Sigmoid colon (tissue), 4 donors: ENCODE measurements at regions not wholly inside any gene's neighbourhood (a gene's known extent, or its start where the extent isn't known, plus 50 kb on each side); places are given as distances from the start of the nearest gene placed in this dataset.

Source experiments
- CTCF ChIP-seq, 4 experiments: fragments of 450-650 bp in 3 of 4; fragments of 200-600 bp in 1 of 4; IDR thresholded peaks; one replicate each; pipeline ENCODE4 v1.5.1; 2016 to 2019; ENCODE audit warnings: antibody characterized with exemption in 4 of 4, mild to moderate bottlenecking in 3 of 4, moderate library complexity in 2 of 4
- POLR2AphosphoS5 ChIP-seq, 4 donors: sonication (generic); formaldehyde crosslinking; IDR thresholded peaks; one replicate each; pipeline ENCODE4 v1.6.1; 2017; ENCODE audit warnings: antibody characterized with exemption in 4 of 4

DNA sequence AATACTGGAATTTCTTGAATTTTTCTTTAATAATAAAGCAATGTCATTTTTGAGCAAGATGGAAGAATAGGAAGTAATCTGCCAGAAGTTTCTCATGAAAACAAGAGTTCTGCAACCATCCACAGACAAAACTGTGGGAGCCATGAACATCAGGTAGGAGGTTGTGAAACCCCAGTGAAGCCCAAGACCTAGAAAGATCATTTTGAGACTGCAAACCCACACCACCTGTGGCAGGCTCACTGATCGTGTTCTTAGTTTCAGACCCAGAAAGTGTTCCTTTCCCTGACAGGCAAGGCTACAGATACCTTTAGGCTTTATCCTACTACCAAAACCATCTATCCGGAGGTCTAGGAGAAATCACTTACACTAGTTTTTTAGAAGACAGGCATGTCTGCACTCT is 2189.8 kb upstream of the PCDH20 start:
- TF ChIP-seq CTCF (IDR thresholded peaks at IDR 0.05) = no peak
- no peak for TF ChIP-seq POLR2AphosphoS5 (IDR thresholded peaks at IDR 0.05)
